Adrenal gland (tissue), 5 donors: ENCODE measurements at regions not wholly inside any gene's neighbourhood (a gene's known extent, or its start where the extent isn't known, plus 50 kb on each side); places are given as distances from the start of the nearest gene placed in this dataset.

Experiments used
- POLR2A ChIP-seq, 2 donors: fragments of 450-650 bp; IDR thresholded peaks; one replicate each; pipeline ENCODE4 v1.6.1; 2017; ENCODE audit warnings: antibody characterized with exemption in 2 of 2, mild to moderate bottlenecking in 2 of 2, moderate library complexity in 1 of 2
- TF ChIP-seq, protein P1 (sequence below), 6 experiments: fragments of 450-650 bp in 4 of 6; fragments of 200-600 bp in 2 of 6; sonication (generic) in 1 of 6; IDR thresholded peaks; 1 replicate in 5 of 6; 2 replicates in 1 of 6; pipeline versions ENCODE4 v1.5.1 to v1.8.0; 2016 to 2021; ENCODE audit warnings: antibody characterized with exemption in 6 of 6, mild to moderate bottlenecking in 2 of 6, moderate library complexity in 1 of 6
- donor health status: DM: no; HTN: no; CAD: no.

- TF ChIP-seq, protein P1, sequence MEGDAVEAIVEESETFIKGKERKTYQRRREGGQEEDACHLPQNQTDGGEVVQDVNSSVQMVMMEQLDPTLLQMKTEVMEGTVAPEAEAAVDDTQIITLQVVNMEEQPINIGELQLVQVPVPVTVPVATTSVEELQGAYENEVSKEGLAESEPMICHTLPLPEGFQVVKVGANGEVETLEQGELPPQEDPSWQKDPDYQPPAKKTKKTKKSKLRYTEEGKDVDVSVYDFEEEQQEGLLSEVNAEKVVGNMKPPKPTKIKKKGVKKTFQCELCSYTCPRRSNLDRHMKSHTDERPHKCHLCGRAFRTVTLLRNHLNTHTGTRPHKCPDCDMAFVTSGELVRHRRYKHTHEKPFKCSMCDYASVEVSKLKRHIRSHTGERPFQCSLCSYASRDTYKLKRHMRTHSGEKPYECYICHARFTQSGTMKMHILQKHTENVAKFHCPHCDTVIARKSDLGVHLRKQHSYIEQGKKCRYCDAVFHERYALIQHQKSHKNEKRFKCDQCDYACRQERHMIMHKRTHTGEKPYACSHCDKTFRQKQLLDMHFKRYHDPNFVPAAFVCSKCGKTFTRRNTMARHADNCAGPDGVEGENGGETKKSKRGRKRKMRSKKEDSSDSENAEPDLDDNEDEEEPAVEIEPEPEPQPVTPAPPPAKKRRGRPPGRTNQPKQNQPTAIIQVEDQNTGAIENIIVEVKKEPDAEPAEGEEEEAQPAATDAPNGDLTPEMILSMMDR (IDR thresholded peaks at IDR 0.05): no peak
- no peak for TF ChIP-seq POLR2A (IDR thresholded peaks at IDR 0.05)
Measured at GRCh38 chr6:20038410-20039204, 173.7 kb downstream of the MBOAT1 start.
